ENCODE measurements at regions not wholly inside any gene's neighbourhood (a gene's known extent, or its start where the extent isn't known, plus 50 kb on each side); places are given as distances from the start of the nearest gene placed in this dataset.

- TF ChIP-seq CTCF (conservative IDR thresholded peaks at IDR 0.05; ENCODE audit: low read depth) = no peak
- no peak for DNase-seq (ENCODE audit: low spot score)
- POLR2A ChIA-PET (ENCODE audit: low non-redundant PET) = no interaction called here
- H3K27ac ChIP-seq = no peak overlapping the region
- CTCF ChIA-PET = no interaction called here
Measured at GRCh38 chr4:152097371-152097770, 336.6 kb upstream of the GATB start.

- no peak for DNase-seq (ENCODE audit: low spot score)
- no peak for TF ChIP-seq CTCF (conservative IDR thresholded peaks at IDR 0.05; ENCODE audit: low read depth)
- CTCF ChIA-PET = no interaction called here
- POLR2A ChIA-PET (ENCODE audit: low non-redundant PET) = no interaction called here
- H3K27ac ChIP-seq = no peak overlapping the region
Measured at GRCh38 chr4:152095701-152096070, 334.9 kb upstream of the GATB start.

- DNase-seq (ENCODE audit: low spot score) = no peak
- CTCF ChIA-PET = no interaction called here
- no peak overlapping the region for H3K27ac ChIP-seq
- no peak for TF ChIP-seq CTCF (conservative IDR thresholded peaks at IDR 0.05; ENCODE audit: low read depth)
- POLR2A ChIA-PET (ENCODE audit: low non-redundant PET) = no interaction called here
Measured at GRCh38 chr4:152094970-152095700, 334.3 kb upstream of the GATB start.

DNA sequence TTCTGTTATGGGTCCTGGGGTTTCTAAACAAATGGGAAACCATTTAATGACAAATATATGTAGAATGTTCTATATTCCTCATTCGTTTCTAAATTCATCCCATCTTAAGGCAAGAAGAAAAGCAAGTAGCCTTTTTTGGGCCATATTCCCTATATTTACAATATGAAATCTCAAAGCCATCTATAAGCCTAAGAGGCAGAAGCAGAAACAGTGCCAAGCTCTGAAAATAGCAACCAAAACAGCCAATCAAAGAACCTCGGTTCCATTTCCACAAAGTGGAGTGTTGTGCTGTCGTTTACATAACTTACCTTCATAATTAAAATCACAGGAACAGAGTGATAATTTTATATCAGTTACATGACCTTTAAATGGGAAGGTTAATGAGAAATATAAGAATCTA lies 330.6 kb upstream of the GATB start:
- no peak overlapping the region for H3K27ac ChIP-seq
- TF ChIP-seq CTCF (conservative IDR thresholded peaks at IDR 0.05; ENCODE audit: low read depth) = no peak
- DNase-seq (ENCODE audit: low spot score) = no peak
- CTCF ChIA-PET = no interaction called here
- POLR2A ChIA-PET (ENCODE audit: low non-redundant PET) = no interaction called here

GRCh38 chr4:152090543-152090942 lies 329.7 kb upstream of the GATB start:
- no peak overlapping the region for H3K27ac ChIP-seq
- DNase-seq (ENCODE audit: low spot score) = no peak
- ChIA-PET CTCF (no interaction called here), POLR2A (ENCODE audit: low non-redundant PET) (no interaction called here)
- no peak for TF ChIP-seq CTCF (conservative IDR thresholded peaks at IDR 0.05; ENCODE audit: low read depth)

DNA sequence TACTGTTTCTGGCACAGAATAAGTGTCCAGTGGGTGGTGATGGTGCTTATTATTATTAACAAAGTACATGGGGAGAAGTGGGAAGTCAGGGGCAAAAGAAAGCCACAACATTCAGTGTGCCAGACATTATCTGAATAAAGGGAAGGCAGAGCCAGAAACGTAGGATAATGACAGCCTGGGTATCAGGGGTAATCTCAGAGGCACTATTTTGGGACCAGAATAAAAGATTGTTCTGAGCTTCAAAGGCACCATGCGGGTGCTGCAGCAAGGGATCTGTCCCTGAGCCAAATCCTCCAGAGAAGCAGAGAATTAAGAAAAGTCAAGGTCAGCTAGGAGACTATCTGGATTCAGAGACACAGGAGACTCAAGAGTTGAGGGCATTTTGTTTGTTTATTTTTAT lies 328.8 kb upstream of the GATB start:
- TF ChIP-seq CTCF (conservative IDR thresholded peaks at IDR 0.05; ENCODE audit: low read depth) = no peak
- H3K27ac ChIP-seq = no peak overlapping the region
- DNase-seq (ENCODE audit: low spot score) = no peak
- CTCF ChIA-PET = no interaction called here
- POLR2A ChIA-PET (ENCODE audit: low non-redundant PET) = no interaction called here
